Stimulated activated naive B cell treated with anti-CD40 and anti-IgM and Interleukin-4, amounts not matched to agents 10 μg/mL and 1 μg/mL and 100 μg/mL, for 72 hours (primary cell): ENCODE measurements at regions not wholly inside any gene's neighbourhood (a gene's known extent, or its start where the extent isn't known, plus 50 kb on each side); places are given as distances from the start of the nearest gene placed in this dataset.

Experiments used
- ATAC-seq, 2 donors: fragments of 150-1000 bp; cut with Tn5 transposase; replicated peaks; 2 replicates each; pipeline ENCODE4 v1.10.0; 2021; ENCODE audit warnings: moderate library complexity in 1 of 2
- DNase-seq: peaks from one replicate; pipeline ENCODE4 v3.0.0; 2021
- H3K27ac Mint-ChIP-seq: one replicate; pipeline ENCODE4 v1.8.0; 2022; ENCODE audit warnings: mild to moderate bottlenecking, mixed read lengths
- H3K27me3 Mint-ChIP-seq, 2 donors: one replicate each; pipeline ENCODE4 v1.8.0; 2022; ENCODE audit warnings: mixed read lengths in 2 of 2
- H3K36me3 Mint-ChIP-seq, 2 donors: one replicate each; pipeline ENCODE4 v1.8.0; 2022; ENCODE audit warnings: mixed read lengths in 2 of 2, mild to moderate bottlenecking in 1 of 2
- H3K4me1 Mint-ChIP-seq, 2 donors: one replicate each; pipeline ENCODE4 v1.8.0; 2022; ENCODE audit warnings: mixed read lengths in 2 of 2, mild to moderate bottlenecking in 1 of 2
- H3K4me3 Mint-ChIP-seq, 2 donors: one replicate each; pipeline ENCODE4 v1.8.0; 2022; ENCODE audit warnings: mild to moderate bottlenecking in 2 of 2, mixed read lengths in 2 of 2, moderate library complexity in 1 of 2
- H3K9me3 Mint-ChIP-seq, 2 donors: one replicate each; pipeline ENCODE4 v1.8.0; 2022; ENCODE audit warnings: mixed read lengths in 2 of 2, mild to moderate bottlenecking in 1 of 2

DNA sequence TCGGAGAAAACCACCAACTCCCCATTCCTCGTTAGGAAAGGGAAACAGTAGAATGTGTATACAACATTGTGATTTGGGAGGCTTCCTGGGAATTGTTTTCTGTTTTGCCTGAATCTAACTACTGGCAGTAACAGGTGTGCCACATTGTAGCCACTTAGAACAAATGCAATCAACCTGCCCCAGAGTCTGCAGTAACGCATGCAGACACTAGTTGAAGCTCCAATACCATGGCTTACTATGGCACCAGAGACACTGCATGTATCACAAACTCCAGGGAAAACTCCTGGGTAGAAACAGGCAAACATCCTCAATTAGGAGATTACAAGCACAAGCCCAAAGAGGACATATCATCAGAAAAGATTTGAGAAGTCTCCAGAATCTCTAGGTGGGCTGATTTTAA is 154.2 kb upstream of the NEIL3 start:
- Mint-ChIP-seq H3K27ac (no peak overlapping the region), H3K9me3 (peaks cover 0 to under 1% of the 10 kb centered on the region in 2 donors), H3K4me1 (no peaks in the 10 kb centered on the region), H3K36me3 (no peaks in the 10 kb centered on the region), H3K27me3 (no peaks in the 10 kb centered on the region), H3K4me3 (no peak overlapping the region)
- ATAC-seq (no peak), DNase-seq (no peak)

GRCh38 chr4:177159600-177159999 is 150.1 kb upstream of the NEIL3 start:
- Mint-ChIP-seq H3K36me3 (no peaks in the 10 kb centered on the region), H3K27ac (no peak overlapping the region), H3K27me3 (no peaks in the 10 kb centered on the region), H3K4me3 (no peak overlapping the region), H3K4me1 (no peaks in the 10 kb centered on the region), H3K9me3 (peaks cover 3 to 4% of the 10 kb centered on the region in 2 donors)
- no peak for ATAC-seq
- no peak for DNase-seq

GRCh38 chr4:177161781-177162180 is 147.9 kb upstream of the NEIL3 start:
- ATAC-seq (no peak), DNase-seq (no peak)
- H3K4me1 Mint-ChIP-seq, result no peaks in the 10 kb centered on the region
- H3K27ac Mint-ChIP-seq, result no peak overlapping the region
- no peak overlapping the region for H3K4me3 Mint-ChIP-seq
- H3K27me3 Mint-ChIP-seq, result no peaks in the 10 kb centered on the region
- no peaks in the 10 kb centered on the region for H3K36me3 Mint-ChIP-seq
- peaks cover 3 to 4% of the 10 kb centered on the region in 2 donors for H3K9me3 Mint-ChIP-seq

DNA sequence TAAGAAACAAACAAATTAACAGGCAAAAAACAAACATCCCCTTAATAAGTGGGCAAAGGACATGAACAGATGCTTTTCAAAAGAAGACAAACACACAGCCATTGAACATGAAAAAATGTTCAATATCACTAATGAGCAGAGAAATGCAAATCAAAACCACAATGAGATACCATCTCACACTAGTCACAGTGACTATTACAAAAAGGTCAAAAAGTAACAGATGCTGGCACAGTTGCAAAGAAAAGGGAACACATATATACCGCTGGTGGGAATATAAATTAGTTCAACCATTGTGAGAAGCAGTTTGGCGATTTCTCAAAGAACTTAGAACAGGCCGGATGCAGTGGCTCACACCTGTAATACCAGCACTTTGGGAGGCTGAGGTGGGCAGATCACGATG is 146.1 kb upstream of the NEIL3 start:
- no peaks in the 10 kb centered on the region for H3K27me3 Mint-ChIP-seq
- no peak overlapping the region for H3K4me3 Mint-ChIP-seq
- DNase-seq (no peak), ATAC-seq (no peak)
- H3K36me3 Mint-ChIP-seq, result no peaks in the 10 kb centered on the region
- H3K27ac Mint-ChIP-seq, result no peak overlapping the region
- peaks cover 4% of the 10 kb centered on the region in 2 donors for H3K9me3 Mint-ChIP-seq
- no peaks in the 10 kb centered on the region for H3K4me1 Mint-ChIP-seq

- DNase-seq, result no peak
- H3K9me3 Mint-ChIP-seq, result peaks cover 6% of the 10 kb centered on the region in 2 donors
- no peaks in the 10 kb centered on the region for H3K27me3 Mint-ChIP-seq
- no peaks in the 10 kb centered on the region for H3K36me3 Mint-ChIP-seq
- ATAC-seq, result no peak
- H3K4me3 Mint-ChIP-seq, result no peak overlapping the region
- no peak overlapping the region for H3K27ac Mint-ChIP-seq
- H3K4me1 Mint-ChIP-seq, result no peaks in the 10 kb centered on the region
Measured at GRCh38 chr4:177171588-177171987, 138.1 kb upstream of the NEIL3 start.

- Mint-ChIP-seq H3K27me3 (no peaks in the 10 kb centered on the region), H3K4me1 (no peaks in the 10 kb centered on the region), H3K36me3 (no peaks in the 10 kb centered on the region), H3K27ac (no peak overlapping the region), H3K9me3 (peaks cover 5 to 11% of the 10 kb centered on the region in 2 donors), H3K4me3 (no peak overlapping the region)
- ATAC-seq, result no peak
- DNase-seq, result no peak
Measured at GRCh38 chr4:177175473-177175872, 134.2 kb upstream of the NEIL3 start.

- H3K36me3 Mint-ChIP-seq, result no peaks in the 10 kb centered on the region
- no peak overlapping the region for H3K4me3 Mint-ChIP-seq
- no peaks in the 10 kb centered on the region for H3K4me1 Mint-ChIP-seq
- ATAC-seq (no peak), DNase-seq (no peak)
- no peaks in the 10 kb centered on the region for H3K27me3 Mint-ChIP-seq
- H3K27ac Mint-ChIP-seq, result no peak overlapping the region
- peaks cover 2 to 6% of the 10 kb centered on the region in 2 donors for H3K9me3 Mint-ChIP-seq
Measured at GRCh38 chr4:177177541-177178081, 132.1 kb upstream of the NEIL3 start.

DNA sequence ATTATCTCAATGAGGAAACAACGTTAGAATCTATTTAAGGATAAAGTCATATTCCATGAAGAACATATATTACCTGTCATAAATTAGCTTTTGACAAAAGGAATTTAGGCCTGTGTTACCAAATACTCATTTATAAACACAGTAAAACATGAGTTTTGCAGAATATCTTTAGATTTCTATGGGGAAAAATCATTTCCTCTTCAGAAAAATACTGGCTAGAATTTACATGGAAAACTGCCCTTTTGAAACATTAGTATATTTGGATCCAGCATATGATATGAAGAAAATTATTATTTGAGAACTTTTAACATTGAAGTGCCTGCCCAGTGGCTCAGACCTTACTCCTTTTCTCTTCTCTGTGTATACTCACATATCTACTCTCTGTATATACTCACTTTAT is 131.4 kb upstream of the NEIL3 start:
- DNase-seq (no peak), ATAC-seq (no peak)
- H3K4me3 Mint-ChIP-seq, result no peak overlapping the region

DNA sequence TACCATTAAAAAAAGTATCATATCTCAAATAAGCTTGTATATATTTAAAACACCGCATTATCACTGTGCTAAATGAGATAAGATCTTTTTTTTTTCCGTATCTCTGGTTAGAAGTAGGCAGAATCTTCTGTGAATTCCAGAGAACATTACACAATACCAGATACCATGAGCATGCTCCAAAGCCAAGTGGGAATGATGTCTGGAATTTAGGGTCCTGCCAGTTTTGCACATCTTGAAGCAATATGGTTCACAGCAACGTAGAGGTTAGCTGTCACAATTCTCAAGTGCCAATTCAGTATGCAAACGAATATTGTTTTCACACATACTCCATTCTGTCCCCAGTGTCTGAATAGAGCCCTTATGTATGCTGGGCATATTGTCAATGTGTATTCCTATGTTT is 127.5 kb upstream of the NEIL3 start:
- ATAC-seq (no peak), DNase-seq (no peak)
- no peak overlapping the region for H3K4me3 Mint-ChIP-seq

More for the DNA sequence above, 131.4 kb upstream of the NEIL3 start:
- no peaks in the 10 kb centered on the region for H3K36me3 Mint-ChIP-seq
- peaks cover 2 to 6% of the 10 kb centered on the region in 2 donors for H3K9me3 Mint-ChIP-seq
- no peaks in the 10 kb centered on the region for H3K4me1 Mint-ChIP-seq
- H3K27me3 Mint-ChIP-seq, result no peaks in the 10 kb centered on the region
- H3K27ac Mint-ChIP-seq, result no peak overlapping the region

GRCh38 chr4:177182728-177183127 is 126.9 kb upstream of the NEIL3 start:
- H3K4me1 Mint-ChIP-seq, result no peaks in the 10 kb centered on the region
- H3K36me3 Mint-ChIP-seq, result no peaks in the 10 kb centered on the region
- ATAC-seq (no peak), DNase-seq (no peak)
- peaks cover 0 to 6% of the 10 kb centered on the region in 2 donors for H3K9me3 Mint-ChIP-seq
- no peak overlapping the region for H3K4me3 Mint-ChIP-seq
- no peaks in the 10 kb centered on the region for H3K27me3 Mint-ChIP-seq
- no peak overlapping the region for H3K27ac Mint-ChIP-seq

More for the DNA sequence above, 127.5 kb upstream of the NEIL3 start:
- H3K9me3 Mint-ChIP-seq, result peaks cover 0 to 6% of the 10 kb centered on the region in 2 donors
- H3K27me3 Mint-ChIP-seq, result no peaks in the 10 kb centered on the region
- H3K4me1 Mint-ChIP-seq, result no peaks in the 10 kb centered on the region
- no peaks in the 10 kb centered on the region for H3K36me3 Mint-ChIP-seq
- H3K27ac Mint-ChIP-seq, result no peak overlapping the region

DNA sequence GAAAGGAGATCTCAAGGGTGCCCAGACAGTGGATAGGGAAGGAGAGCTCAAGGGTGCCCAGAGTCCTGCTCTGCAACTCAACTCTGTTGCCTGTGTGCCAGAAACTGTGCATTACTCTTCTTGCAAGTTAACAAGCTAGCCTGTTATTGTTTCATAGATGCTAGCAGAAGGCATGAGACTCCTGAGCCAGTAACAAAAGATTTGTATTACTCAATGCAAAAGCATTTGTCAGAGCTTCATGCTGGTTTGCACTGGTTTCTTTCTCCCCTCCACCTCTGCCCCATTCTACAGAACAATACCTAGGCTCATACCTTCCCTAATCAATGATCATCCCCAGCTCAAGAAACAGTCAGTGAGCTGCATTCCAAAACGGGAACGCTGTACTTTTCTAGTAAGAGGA is 124.5 kb upstream of the NEIL3 start:
- DNase-seq, result no peak
- Mint-ChIP-seq H3K4me1 (no peaks in the 10 kb centered on the region), H3K27ac (no peak overlapping the region), H3K27me3 (no peaks in the 10 kb centered on the region), H3K36me3 (no peaks in the 10 kb centered on the region), H3K9me3 (no peaks in the 10 kb centered on the region), H3K4me3 (no peak overlapping the region)
- peak in 1 of 2 donors; percentile 16 for ATAC-seq

- Mint-ChIP-seq H3K4me1 (no peaks in the 10 kb centered on the region), H3K9me3 (no peaks in the 10 kb centered on the region), H3K4me3 (no peak overlapping the region), H3K27me3 (no peaks in the 10 kb centered on the region), H3K27ac (no peak overlapping the region), H3K36me3 (no peaks in the 10 kb centered on the region)
- ATAC-seq (no peak), DNase-seq (no peak)
Measured at GRCh38 chr4:177185579-177185978, 124.1 kb upstream of the NEIL3 start.

GRCh38 chr4:177187371-177187770 is 122.3 kb upstream of the NEIL3 start:
- Mint-ChIP-seq H3K27ac (no peak overlapping the region), H3K4me1 (no peaks in the 10 kb centered on the region), H3K4me3 (no peak overlapping the region), H3K36me3 (no peaks in the 10 kb centered on the region), H3K9me3 (no peaks in the 10 kb centered on the region), H3K27me3 (no peaks in the 10 kb centered on the region)
- DNase-seq (no peak), ATAC-seq (no peak)

GRCh38 chr4:177190995-177191580 is 118.6 kb upstream of the NEIL3 start:
- no peak for DNase-seq
- ATAC-seq, result no peak
- H3K9me3 Mint-ChIP-seq, result no peaks in the 10 kb centered on the region
- H3K27ac Mint-ChIP-seq, result no peak overlapping the region
- H3K4me3 Mint-ChIP-seq, result no peak overlapping the region
- H3K36me3 Mint-ChIP-seq, result no peaks in the 10 kb centered on the region
- H3K4me1 Mint-ChIP-seq, result no peaks in the 10 kb centered on the region
- H3K27me3 Mint-ChIP-seq, result no peaks in the 10 kb centered on the region

GRCh38 chr4:177191586-177191985 is 118.1 kb upstream of the NEIL3 start:
- DNase-seq (no peak), ATAC-seq (no peak)
- no peaks in the 10 kb centered on the region for H3K36me3 Mint-ChIP-seq
- no peaks in the 10 kb centered on the region for H3K4me1 Mint-ChIP-seq
- H3K27ac Mint-ChIP-seq, result no peak overlapping the region
- H3K4me3 Mint-ChIP-seq, result no peak overlapping the region
- peaks cover 0 to 1% of the 10 kb centered on the region in 2 donors for H3K9me3 Mint-ChIP-seq
- no peaks in the 10 kb centered on the region for H3K27me3 Mint-ChIP-seq
